ENCODE measurements at regions not wholly inside any gene's neighbourhood (a gene's known extent, or its start where the extent isn't known, plus 50 kb on each side); places are given as distances from the start of the nearest gene placed in this dataset.

- Histone ChIP-seq H3K9ac (ENCODE audit: insufficient read depth, low read depth, low read length) (no peak overlapping the region), H3K79me2 (ENCODE audit: insufficient read depth, low read length) (no peaks in the 10 kb centered on the region), H3K27me3 (ENCODE audit: control insufficient read depth in 1 of 2, insufficient read depth in 2 of 2, low read length in 2 of 2) (no peaks in the 10 kb centered on the region), H3K4me3 (replicated peaks in 1 of 3; ENCODE audit: insufficient read depth in 1 of 3, low read depth in 2 of 3, low read length in 3 of 3) (no peak overlapping the region), H2AFZ (ENCODE audit: low read length) (no peak overlapping the region), H3K36me3 (replicated peaks in 1 of 2; ENCODE audit: control insufficient read depth in 1 of 2, insufficient read depth in 2 of 2, low read length in 2 of 2) (no peaks in the 10 kb centered on the region), H3K4me1 (ENCODE audit: insufficient read depth, low read length) (no peaks in the 10 kb centered on the region), H3K9me3 (ENCODE audit: low read length) (no peaks in the 10 kb centered on the region), H3K27ac (ENCODE audit: extremely low read length, insufficient read depth, low read length) (no peak overlapping the region), H4K20me1 (ENCODE audit: insufficient read depth, low read length) (no peaks in the 10 kb centered on the region), H3K4me2 (ENCODE audit: low read depth, low read length) (no peak overlapping the region)
- TF ChIP-seq SNAPC2 (CRISPR knock-in tag; IDR thresholded peaks at IDR 0.05): no peak
- WGBS (ENCODE audit: low lambda C conversion rate): 0% methylated on average over 1 of the region's 1 CpG
- no peak for DNase-seq (ENCODE audit: low spot score)
- in situ Hi-C loops (cut with HindIII; ENCODE audit: extremely low pct_ligation_motif_present, low pct_unique_long_range_greater_than_20kb) (no loop called here), intact Hi-C loops (cut with micrococcal nuclease; ENCODE audit: unreplicated experiment) (no loop called here)
- ChIA-PET CTCF (ENCODE audit: low intra/inter-chr PET ratio, low total read pairs) (no interaction called here), POLR2A (no interaction called here)
- FAIRE-seq: no peak
- no TSS peak for BruUV-seq (replicated peaks)
- ATAC-seq: no peak
These were observed 420.0 kb upstream of the TENM3 start for GRCh38 chr4:181823183-181823582.

DNA sequence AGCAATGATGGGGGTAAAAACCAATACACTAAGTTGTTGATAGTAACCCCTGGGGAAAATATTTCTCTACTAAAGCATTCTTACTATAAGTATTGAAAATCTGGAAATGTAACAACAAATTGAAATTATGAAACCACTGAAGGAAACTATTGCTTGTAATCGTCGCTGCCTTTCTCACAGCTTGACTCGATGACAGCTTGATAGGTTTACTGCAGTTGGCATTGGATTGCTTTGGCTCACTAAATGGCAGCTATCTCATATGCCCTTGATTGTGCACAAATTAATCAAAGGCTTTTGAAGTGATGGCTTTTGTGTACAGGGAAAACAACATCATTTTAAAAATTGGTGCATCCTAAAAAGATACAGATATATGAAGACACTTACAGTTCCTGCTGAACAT is 419.6 kb upstream of the TENM3 start:
- in situ Hi-C loops (cut with HindIII; ENCODE audit: extremely low pct_ligation_motif_present, low pct_unique_long_range_greater_than_20kb): no loop called here
- Histone ChIP-seq H3K79me2 (ENCODE audit: insufficient read depth, low read length) (no peaks in the 10 kb centered on the region), H3K9me3 (ENCODE audit: low read length) (no peaks in the 10 kb centered on the region), H3K27me3 (ENCODE audit: control insufficient read depth in 1 of 2, insufficient read depth in 2 of 2, low read length in 2 of 2) (no peaks in the 10 kb centered on the region), H3K27ac (ENCODE audit: extremely low read length, insufficient read depth, low read length) (no peak overlapping the region), H3K4me3 (replicated peaks in 1 of 3; ENCODE audit: insufficient read depth in 1 of 3, low read depth in 2 of 3, low read length in 3 of 3) (no peak overlapping the region), H4K20me1 (ENCODE audit: insufficient read depth, low read length) (no peaks in the 10 kb centered on the region), H2AFZ (ENCODE audit: low read length) (no peak overlapping the region), H3K4me1 (ENCODE audit: insufficient read depth, low read length) (no peaks in the 10 kb centered on the region), H3K9ac (ENCODE audit: insufficient read depth, low read depth, low read length) (no peak overlapping the region), H3K4me2 (ENCODE audit: low read depth, low read length) (no peak overlapping the region), H3K36me3 (replicated peaks in 1 of 2; ENCODE audit: control insufficient read depth in 1 of 2, insufficient read depth in 2 of 2, low read length in 2 of 2) (no peaks in the 10 kb centered on the region)
- no TSS peak for BruUV-seq (replicated peaks)
- ATAC-seq: no peak
- DNase-seq (ENCODE audit: low spot score): no peak
- intact Hi-C loops (cut with micrococcal nuclease; ENCODE audit: unreplicated experiment): no loop called here
- no peak for FAIRE-seq
- WGBS (ENCODE audit: low lambda C conversion rate): 16% methylated on average over 3 of the region's 3 CpGs
- ChIA-PET CTCF (ENCODE audit: low intra/inter-chr PET ratio, low total read pairs) (no interaction called here), POLR2A (no interaction called here)
- TF ChIP-seq ZNF839 (CRISPR knock-in tag; IDR thresholded peaks at IDR 0.05; ENCODE audit: borderline replicate concordance) (no peak), FOXC1 (CRISPR knock-in tag; IDR thresholded peaks at IDR 0.05; ENCODE audit: borderline replicate concordance) (no peak), NCOA2 (CRISPR knock-in tag; IDR thresholded peaks at IDR 0.05) (no peak)

Data from HepG2 (cell line).